ENCODE measurements at regions not wholly inside any gene's neighbourhood (a gene's known extent, or its start where the extent isn't known, plus 50 kb on each side); places are given as distances from the start of the nearest gene placed in this dataset.
"Not testable (repeated sequence)": the region's sequence is repeated elsewhere in the genome, so short reads cannot be mapped to it uniquely, and the experiment has no call there.

GRCh38 chr5:176748967-176749935 lies 61.1 kb upstream of the UNC5A start:
- DNase-seq, result no peak

GRCh38 chr5:176750144-176750543 lies 60.2 kb upstream of the UNC5A start:
- no peak for DNase-seq

GRCh38 chr5:176754376-176754973 lies 55.9 kb upstream of the UNC5A start:
- DNase-seq, result no peak

- not testable (repeated sequence) for DNase-seq
Measured at GRCh38 chr5:176755593-176755992, 54.8 kb upstream of the UNC5A start.

- DNase-seq, result not testable (repeated sequence)
Measured at GRCh38 chr5:176757569-176757968, 52.8 kb upstream of the UNC5A start.

All from MV-4-11 (cell line).